ENCODE measurements at regions not wholly inside any gene's neighbourhood (a gene's known extent, or its start where the extent isn't known, plus 50 kb on each side); places are given as distances from the start of the nearest gene placed in this dataset.

DNA sequence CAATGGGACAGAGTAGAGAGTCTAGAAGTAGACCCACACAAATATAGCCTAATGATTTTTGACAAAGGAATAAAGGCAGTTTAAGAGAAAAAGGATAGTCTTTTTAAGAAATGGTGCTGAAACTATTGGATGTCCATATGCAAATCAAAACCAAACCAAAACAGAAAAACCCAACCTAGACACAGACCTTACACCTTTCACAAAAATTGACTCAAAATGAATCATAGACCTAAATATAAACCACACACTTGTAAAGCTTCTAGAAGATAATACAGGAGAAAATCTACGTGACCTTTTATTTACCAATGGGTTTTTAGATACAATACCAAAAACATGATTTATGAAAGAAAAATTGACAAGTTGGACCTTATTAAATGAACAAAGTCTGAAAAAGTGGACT is 66.4 kb upstream of the MPHOSPH6 start:
- TF ChIP-seq TCF7L2 (IDR thresholded peaks at IDR 0.05; ENCODE audit: low read depth, low read length): no peak
- no peak for TF ChIP-seq CTCF (IDR thresholded peaks at IDR 0.05)
- TF ChIP-seq POLR2AphosphoS5 (IDR thresholded peaks at IDR 0.05; ENCODE audit: low read depth, low read length): no peak
